Subcutaneous abdominal adipose tissue (tissue), 5 donors: ENCODE measurements at regions not wholly inside any gene's neighbourhood (a gene's known extent, or its start where the extent isn't known, plus 50 kb on each side); places are given as distances from the start of the nearest gene placed in this dataset.
"Not testable (repeated sequence)": the region's sequence is repeated elsewhere in the genome, so short reads cannot be mapped to it uniquely, and the experiment has no call there.

ENCODE experiments used
- H3K27ac ChIP-seq: one replicate; pipeline ENCODE4 v1.7.0; 2013; ENCODE audit warnings: low read depth, mild to moderate bottlenecking, inconsistent platforms, low read length, moderate library complexity
- H3K27me3 ChIP-seq, 5 donors: one replicate each; pipeline ENCODE4 v1.7.0; 2013; ENCODE audit warnings: low read length in 5 of 5, inconsistent platforms in 1 of 5; ENCODE audit not compliant: control insufficient read depth in 5 of 5, insufficient read depth in 4 of 5
- H3K36me3 ChIP-seq, 5 donors: one replicate each; pipeline ENCODE4 v1.7.0; 2013; ENCODE audit warnings: low read length in 5 of 5; ENCODE audit not compliant: control insufficient read depth in 5 of 5, insufficient read depth in 5 of 5
- H3K4me1 ChIP-seq, 5 donors: one replicate each; pipeline ENCODE4 v1.7.0; 2013; ENCODE audit warnings: low read length in 5 of 5, mild to moderate bottlenecking in 3 of 5, moderate library complexity in 1 of 5; ENCODE audit not compliant: control insufficient read depth in 5 of 5, insufficient read depth in 5 of 5
- H3K4me3 ChIP-seq, 5 donors: one replicate each; pipeline ENCODE4 v1.7.0; 2013; ENCODE audit warnings: low read length in 5 of 5, low read depth in 1 of 5
- H3K9ac ChIP-seq, 5 donors: one replicate each; pipeline ENCODE4 v1.7.0; 2013; ENCODE audit warnings: low read length in 5 of 5, mild to moderate bottlenecking in 4 of 5, moderate library complexity in 3 of 5
- H3K9me3 ChIP-seq, 5 donors: one replicate each; pipeline ENCODE4 v1.7.0; 2013; ENCODE audit warnings: low read length in 5 of 5; ENCODE audit not compliant: control insufficient read depth in 5 of 5
- donor health status: healthy.
- donor health status: healthy.
- donor health status: healthy.
- donor health status: healthy.
- donor health status: healthy.

- H3K4me3 ChIP-seq = peak overlapping the region in 1 of 5 donors; percentile 11
- peaks cover 4 to 12% (median 4%) of the 10 kb centered on the region in 5 donors for H3K27me3 ChIP-seq
- H3K27ac ChIP-seq = no peak overlapping the region
- peaks cover 0 to 17% (median 3%) of the 10 kb centered on the region in 5 donors for H3K36me3 ChIP-seq
- no peak overlapping the region for H3K9ac ChIP-seq
- peaks cover 0 to 2% (median 0%) of the 10 kb centered on the region in 5 donors for H3K9me3 ChIP-seq
- peaks cover 0 to 37% (median 5%) of the 10 kb centered on the region in 5 donors for H3K4me1 ChIP-seq
These were observed 52.6 kb downstream of the ERICH4 start for GRCh38 chr19:41495589-41495988.

GRCh38 chr19:41499899-41500298 is 56.9 kb downstream of the ERICH4 start:
- Histone ChIP-seq H3K27ac (peak overlapping the region; percentile 86), H3K4me3 (peak overlapping the region in 4 of 5 donors; percentile 66 to 82 (median 74)), H3K4me1 (peaks cover 0 to 40% (median 11%) of the 10 kb centered on the region in 5 donors), H3K9ac (peak overlapping the region in 4 of 5 donors; percentile 63 to 81 (median 69)), H3K36me3 (peaks cover 0 to 3% (median 0%) of the 10 kb centered on the region in 5 donors), H3K27me3 (peaks cover 4 to 24% (median 11%) of the 10 kb centered on the region in 5 donors), H3K9me3 (peaks cover 0 to 3% (median 0%) of the 10 kb centered on the region in 5 donors)

GRCh38 chr19:41500443-41500842 is 57.5 kb downstream of the ERICH4 start:
- H3K9ac ChIP-seq = peak overlapping the region in 4 of 5 donors; percentile 63 to 81 (median 69)
- H3K27ac ChIP-seq = peak overlapping the region; percentile 86
- peak overlapping the region; percentile 19 to 82 (median 67) for H3K4me3 ChIP-seq

GRCh38 chr19:41501854-41502253 is 58.9 kb downstream of the ERICH4 start:
- peak overlapping the region in 1 of 5 donors; percentile 100 for H3K9ac ChIP-seq
- peaks cover 0 to 3% (median 0%) of the 10 kb centered on the region in 5 donors for H3K9me3 ChIP-seq
- no peaks in the 10 kb centered on the region for H3K36me3 ChIP-seq
- H3K4me3 ChIP-seq = peak overlapping the region in 1 of 5 donors; percentile 9
- peak overlapping the region; percentile 46 for H3K27ac ChIP-seq
- H3K4me1 ChIP-seq = peaks cover 0 to 21% (median 6%) of the 10 kb centered on the region in 5 donors
- peaks cover 4 to 31% (median 15%) of the 10 kb centered on the region in 5 donors for H3K27me3 ChIP-seq

More at GRCh38 chr19:41500443-41500842, 57.5 kb downstream of the ERICH4 start:
- no peaks in the 10 kb centered on the region for H3K36me3 ChIP-seq
- H3K27me3 ChIP-seq = peaks cover 4 to 28% (median 13%) of the 10 kb centered on the region in 5 donors
- peaks cover 0 to 34% (median 11%) of the 10 kb centered on the region in 5 donors for H3K4me1 ChIP-seq
- H3K9me3 ChIP-seq = peaks cover 0 to 3% (median 0%) of the 10 kb centered on the region in 5 donors

GRCh38 chr19:41505105-41505504 is 62.1 kb downstream of the ERICH4 start:
- H3K9ac ChIP-seq = no peak overlapping the region
- no peak overlapping the region for H3K27ac ChIP-seq
- H3K4me1 ChIP-seq = peaks cover 0 to 6% (median 4%) of the 10 kb centered on the region in 5 donors
- no peaks in the 10 kb centered on the region for H3K36me3 ChIP-seq
- H3K9me3 ChIP-seq = peaks cover 0 to 3% (median 0%) of the 10 kb centered on the region in 5 donors
- peaks cover 0 to 30% (median 20%) of the 10 kb centered on the region in 5 donors for H3K27me3 ChIP-seq
- no peak overlapping the region for H3K4me3 ChIP-seq

GRCh38 chr19:41510484-41510883 is 65.5 kb upstream of the CEACAM21 start:
- no peak overlapping the region for H3K4me3 ChIP-seq
- H3K9me3 ChIP-seq = no peaks in the 10 kb centered on the region
- H3K27ac ChIP-seq = no peak overlapping the region
- H3K36me3 ChIP-seq = no peaks in the 10 kb centered on the region
- H3K4me1 ChIP-seq = no peaks in the 10 kb centered on the region
- H3K27me3 ChIP-seq = peaks cover 2 to 34% (median 17%) of the 10 kb centered on the region in 5 donors
- no peak overlapping the region for H3K9ac ChIP-seq

GRCh38 chr19:41511628-41512027 is 64.3 kb upstream of the CEACAM21 start:
- Histone ChIP-seq H3K9me3 (no peaks in the 10 kb centered on the region), H3K9ac (no peak overlapping the region), H3K36me3 (no peaks in the 10 kb centered on the region), H3K4me3 (no peak overlapping the region), H3K27me3 (peaks cover 2 to 32% (median 17%) of the 10 kb centered on the region in 5 donors), H3K27ac (no peak overlapping the region), H3K4me1 (peaks cover 0 to 1% (median 0%) of the 10 kb centered on the region in 5 donors)

GRCh38 chr19:41515015-41515652 is 60.8 kb upstream of the CEACAM21 start:
- H3K27ac ChIP-seq = no peak overlapping the region
- H3K9me3 ChIP-seq = no peaks in the 10 kb centered on the region
- peaks cover 0 to 17% (median 0%) of the 10 kb centered on the region in 5 donors for H3K4me1 ChIP-seq
- H3K36me3 ChIP-seq = no peaks in the 10 kb centered on the region
- H3K27me3 ChIP-seq = peaks cover 2 to 35% (median 21%) of the 10 kb centered on the region in 5 donors
- H3K9ac ChIP-seq = no peak overlapping the region
- H3K4me3 ChIP-seq = no peak overlapping the region

GRCh38 chr19:41516292-41517171 is 59.4 kb upstream of the CEACAM21 start:
- H3K4me1 ChIP-seq = peaks cover 0 to 17% (median 0%) of the 10 kb centered on the region in 5 donors
- peak overlapping the region in 2 of 5 donors; percentile 1 to 29 for H3K4me3 ChIP-seq
- not testable (repeated sequence) for H3K36me3 ChIP-seq, H3K27ac ChIP-seq, H3K9ac ChIP-seq, H3K9me3 ChIP-seq
- peaks cover 0 to 28% (median 23%) of the 10 kb centered on the region in 5 donors for H3K27me3 ChIP-seq
